HL-60 (cell line): ENCODE measurements at regions not wholly inside any gene's neighbourhood (a gene's known extent, or its start where the extent isn't known, plus 50 kb on each side); places are given as distances from the start of the nearest gene placed in this dataset.

Experiments used
- DNase-seq, 2 experiments: peaks; one replicate each; pipeline ENCODE4 v3.0.0-alpha.2; 2010 to 2020; ENCODE audit warnings: low read depth in 1 of 2, low spot score in 1 of 2
- H3K27ac ChIP-seq: fragments of 250-450 bp; sonication (Bioruptor Pico); replicated peaks from 2 replicates; pipeline ENCODE4 v1.5.1; 2020; ENCODE audit warnings: mild to moderate bottlenecking, moderate library complexity
- H3K27me3 ChIP-seq: fragments of 250-450 bp; sonication (Bioruptor Pico); 2 replicates; pipeline ENCODE4 v1.5.1; 2021; ENCODE audit warnings: mild to moderate bottlenecking, moderate library complexity; ENCODE audit not compliant: insufficient read depth, poor library complexity, severe bottlenecking
- H3K4me3 ChIP-seq: replicated peaks from 2 replicates; pipeline ENCODE4 v1.5.1; 2011; ENCODE audit warnings: mild to moderate bottlenecking, control low read depth, low read length; ENCODE audit not compliant: insufficient read depth
- CTCF ChIP-seq: IDR thresholded peaks from one replicate; pipeline ENCODE4 v1.5.1; 2011; ENCODE audit warnings: low read length, control low read depth, inconsistent platforms; ENCODE audit not compliant: insufficient read depth
- GABPA ChIP-seq: IDR thresholded peaks from 2 replicates; pipeline ENCODE4 v1.6.1; 2012; ENCODE audit warnings: low read depth
- POLR2AphosphoS5 ChIP-seq: IDR thresholded peaks from 2 replicates; pipeline ENCODE4 v1.6.1; 2012; ENCODE audit warnings: low read depth
- REST ChIP-seq: IDR thresholded peaks from 2 replicates; pipeline ENCODE4 v1.6.1; 2012; ENCODE audit warnings: low read depth; ENCODE audit not compliant: insufficient replicate concordance
- SPI1 ChIP-seq: IDR thresholded peaks from 2 replicates; pipeline ENCODE4 v1.6.1; 2012; ENCODE audit warnings: low read depth, mild to moderate bottlenecking, borderline replicate concordance

GRCh38 chr5:15373151-15373550 is 126.8 kb upstream of the FBXL7 start:
- no peak for DNase-seq
- Histone ChIP-seq H3K27me3 (no peaks in the 10 kb centered on the region), H3K27ac (no peak overlapping the region), H3K4me3 (no peak overlapping the region)
- TF ChIP-seq POLR2AphosphoS5 (no peak), SPI1 (no peak), GABPA (no peak), CTCF (no peak), REST (no peak)

GRCh38 chr5:15371184-15371583 is 128.8 kb upstream of the FBXL7 start:
- no peak for TF ChIP-seq REST
- TF ChIP-seq SPI1 = no peak
- TF ChIP-seq CTCF = no peak
- no peak for TF ChIP-seq GABPA
- no peak for TF ChIP-seq POLR2AphosphoS5
- Histone ChIP-seq H3K27ac (no peak overlapping the region), H3K4me3 (no peak overlapping the region), H3K27me3 (no peaks in the 10 kb centered on the region)
- no peak for DNase-seq

GRCh38 chr5:15368835-15369234 is 131.1 kb upstream of the FBXL7 start:
- H3K27me3 ChIP-seq = no peaks in the 10 kb centered on the region

More at GRCh38 chr5:15368835-15369234, 131.1 kb upstream of the FBXL7 start:
- TF ChIP-seq GABPA = no peak
- TF ChIP-seq REST = no peak
- no peak for TF ChIP-seq CTCF
- Histone ChIP-seq H3K4me3 (no peak overlapping the region), H3K27ac (no peak overlapping the region)
- DNase-seq = no peak
